SK-N-SH (cell line): ENCODE measurements at regions not wholly inside any gene's neighbourhood (a gene's known extent, or its start where the extent isn't known, plus 50 kb on each side); places are given as distances from the start of the nearest gene placed in this dataset.

Source experiments
- CTCF ChIA-PET: fragments of 300-600, 350-600 bp; formaldehyde crosslinking; extraction: SDS; loops from one replicate; lab custom pipeline; 2021; lab: Yijun Ruan, JAX
- POLR2A ChIA-PET: fragments of 350-600 bp; sonication (Branson Sonifier 250); formaldehyde crosslinking; extraction: SDS; loops from one replicate; lab custom pipeline; 2020; ENCODE audit warnings: antibody characterized with exemption, inconsistent platforms; lab: Yijun Ruan, JAX
- DNase-seq: peaks from one replicate; pipeline ENCODE4 v3.0.0; 2012
- H2AFZ ChIP-seq: fragments of 200-600 bp; sonication (generic); 2 replicates; pipeline ENCODE4 v1.8.1; 2016; ENCODE audit warnings: antibody characterized with exemption, mild to moderate bottlenecking, low read depth
- H3F3A ChIP-seq: fragments of 200-600 bp; sonication (generic); replicated peaks from 2 replicates; pipeline ENCODE3; 2016; ENCODE audit warnings: antibody characterized with exemption, mild to moderate bottlenecking; ENCODE audit not compliant: insufficient read depth
- H3K27ac ChIP-seq, 2 experiments: fragments of 200-500 bp in 1 of 2; fragments of 200-600 bp in 1 of 2; sonication (Bioruptor generic) in 1 of 2; sonication (generic), shearing (Covaris generic) in 1 of 2; 2 replicates each; pipeline versions ENCODE4 v1.5.1 to v1.6.1; 2014 to 2016; ENCODE audit warnings: low read depth in 2 of 2, inconsistent platforms in 1 of 2, low read length in 1 of 2, mild to moderate bottlenecking in 1 of 2, mixed read lengths in 1 of 2
- H3K27me3 ChIP-seq: fragments of 200-600 bp; sonication (generic), shearing (Covaris generic); 2 replicates; pipeline ENCODE4 v1.6.1; 2016; ENCODE audit warnings: mixed run types; ENCODE audit not compliant: insufficient read depth
- H3K36me3 ChIP-seq, 2 experiments: fragments of 200-500 bp in 1 of 2; fragments of 200-600 bp in 1 of 2; sonication (Bioruptor generic) in 1 of 2; sonication (generic) in 1 of 2; replicated peaks in 1 of 2; 2 replicates each; pipeline versions ENCODE3 to v1.5.1; 2014 to 2016; ENCODE audit warnings: low read length in 1 of 2, mild to moderate bottlenecking in 1 of 2; ENCODE audit not compliant: insufficient read depth in 2 of 2, control insufficient read depth in 1 of 2
- H3K4me1 ChIP-seq, 2 experiments: fragments of 200-500 bp in 1 of 2; fragments of 200-600 bp in 1 of 2; sonication (Bioruptor generic) in 1 of 2; sonication (generic), shearing (Covaris generic) in 1 of 2; 2 replicates each; pipeline versions ENCODE4 v1.5.1 to v1.6.1; 2014 to 2016; ENCODE audit warnings: low read depth in 1 of 2, low read length in 1 of 2, mixed run types in 1 of 2; ENCODE audit not compliant: insufficient read depth in 2 of 2, control insufficient read depth in 1 of 2
- H3K4me2 ChIP-seq: fragments of 200-600 bp; sonication (generic), shearing (Covaris generic); 2 replicates; pipeline ENCODE4 v1.6.1; 2017; ENCODE audit warnings: mixed run types
- H3K4me3 ChIP-seq, 2 experiments: fragments of 200-500 bp in 1 of 2; fragments of 200-600 bp in 1 of 2; sonication (Bioruptor generic) in 1 of 2; sonication (generic), shearing (Covaris generic) in 1 of 2; 2 replicates each; pipeline versions ENCODE4 v1.5.1 to v1.8.1; 2014 to 2016; ENCODE audit warnings: low read depth in 2 of 2, inconsistent platforms in 1 of 2, low read length in 1 of 2, mild to moderate bottlenecking in 1 of 2, mixed read lengths in 1 of 2, moderate library complexity in 1 of 2
- H3K79me2 ChIP-seq: fragments of 200-600 bp; sonication (generic); 2 replicates; pipeline ENCODE4 v1.8.1; 2017; ENCODE audit warnings: mild to moderate bottlenecking; ENCODE audit not compliant: insufficient read depth
- H3K9ac ChIP-seq: fragments of 200-600 bp; sonication (generic); 2 replicates; pipeline ENCODE4 v1.6.1; 2017; ENCODE audit warnings: mixed run types
- H3K9me2 ChIP-seq: fragments of 200-600 bp; sonication (generic); 2 replicates; pipeline ENCODE4 v1.6.1; 2017; ENCODE audit warnings: mixed run types
- H3K9me3 ChIP-seq: fragments of 200-600 bp; sonication (generic); 2 replicates; pipeline ENCODE4 v1.6.1; 2017; ENCODE audit warnings: mixed run types, mild to moderate bottlenecking, moderate library complexity
- H4K20me1 ChIP-seq: fragments of 200-600 bp; sonication (generic); 2 replicates; pipeline ENCODE4 v1.6.1; 2017; ENCODE audit warnings: mild to moderate bottlenecking, mixed run types; ENCODE audit not compliant: insufficient read depth
- CHD2 ChIP-seq: fragments of 150-350 bp; IDR thresholded peaks from 2 replicates; pipeline ENCODE4 v1.6.1; 2018; ENCODE audit warnings: low read length; ENCODE audit not compliant: partially characterized antibody
- CTCF ChIP-seq: fragments of 200-600 bp; sonication (generic); IDR thresholded peaks from 2 replicates; pipeline ENCODE4 v1.6.1; 2017; ENCODE audit warnings: antibody characterized with exemption, mild to moderate bottlenecking, moderate library complexity
- EZH2phosphoT487 ChIP-seq: fragments of 200-600 bp; sonication (generic); IDR thresholded peaks from 2 replicates; pipeline ENCODE4 v1.6.1; 2017; ENCODE audit warnings: low read depth, mixed run types, mild to moderate bottlenecking, antibody characterized with exemption, moderate library complexity, borderline replicate concordance
- FOSL2 ChIP-seq: IDR thresholded peaks from 2 replicates; pipeline ENCODE4 v1.4.0; 2012; ENCODE audit warnings: low read depth, mild to moderate bottlenecking, moderate library complexity, borderline replicate concordance
- GATA2 ChIP-seq: sonication (generic); formaldehyde crosslinking; IDR thresholded peaks from 2 replicates; pipeline ENCODE4 v1.5.0; 2020; ENCODE audit warnings: mild to moderate bottlenecking, missing genetic modification reagents
- JUND ChIP-seq: IDR thresholded peaks from 2 replicates; pipeline ENCODE4 v1.4.0; 2012
- MAX ChIP-seq: IDR thresholded peaks from 2 replicates; pipeline ENCODE4 v1.4.0; 2012; ENCODE audit warnings: low read depth
- NFIC ChIP-seq: IDR thresholded peaks from 2 replicates; pipeline ENCODE4 v1.4.0; 2012; ENCODE audit warnings: borderline replicate concordance
- NRF1 ChIP-seq: IDR thresholded peaks from 2 replicates; pipeline ENCODE4 v1.6.1; 2012; ENCODE audit warnings: low read depth, mild to moderate bottlenecking, low read length
- PBX3 ChIP-seq: IDR thresholded peaks from 2 replicates; pipeline ENCODE4; 2012
- POLR2AphosphoS5 ChIP-seq: IDR thresholded peaks from 2 replicates; pipeline ENCODE4 v1.6.1; 2012; ENCODE audit warnings: low read depth, low read length
- REST ChIP-seq: IDR thresholded peaks from 2 replicates; pipeline ENCODE4 v1.6.1; 2012; ENCODE audit warnings: mild to moderate bottlenecking, low read depth, low read length, moderate library complexity
- RFX5 ChIP-seq: IDR thresholded peaks from 2 replicates; pipeline ENCODE4 v1.6.1; 2012; ENCODE audit warnings: mild to moderate bottlenecking, improper control_type of control experiment, low read length
- SMC3 ChIP-seq: IDR thresholded peaks from 2 replicates; pipeline ENCODE4 v1.6.1; 2012; ENCODE audit warnings: low read depth, low read length, improper control_type of control experiment
- TAF1 ChIP-seq: IDR thresholded peaks from 2 replicates; pipeline ENCODE4 v1.6.1; 2012; ENCODE audit warnings: low read depth, mild to moderate bottlenecking, low read length, moderate library complexity, borderline replicate concordance
- TEAD4 ChIP-seq: IDR thresholded peaks from 2 replicates; pipeline ENCODE4 v1.4.0; 2012; ENCODE audit warnings: mild to moderate bottlenecking, borderline replicate concordance; ENCODE audit not compliant: insufficient read depth
- YY1 ChIP-seq: IDR thresholded peaks from 2 replicates; pipeline ENCODE4 v1.4.0; 2012; ENCODE audit warnings: low read depth, mild to moderate bottlenecking
- WGBS: methylation state at CpG from one replicate; pipeline ENCODE4 v1.1.6; 2017; ENCODE audit warnings: low lambda C conversion rate; 5-methylcytosine and 5-hydroxymethylcytosine counted together

- no peak for DNase-seq
- CTCF ChIA-PET: no interaction called here
- no peak overlapping the region for H3K27ac ChIP-seq
These were observed 302.7 kb upstream of the IRX3 start for GRCh38 chr16:54589326-54589725.

GRCh38 chr16:54588026-54588425, 301.4 kb upstream of the IRX3 start:
- no peak for TF ChIP-seq MAX
- TF ChIP-seq REST: no peak
- TF ChIP-seq TAF1: no peak
- TF ChIP-seq TEAD4: no peak
- no peak for TF ChIP-seq POLR2AphosphoS5
- TF ChIP-seq FOSL2: no peak
- TF ChIP-seq PBX3: no peak
- no peak for TF ChIP-seq CHD2
- TF ChIP-seq GATA2: no peak
- no peak for TF ChIP-seq RFX5
- TF ChIP-seq EZH2phosphoT487: no peak
- TF ChIP-seq CTCF: no peak
- no peak for TF ChIP-seq NRF1
- no peak for TF ChIP-seq NFIC
- TF ChIP-seq SMC3: no peak
- no peak for TF ChIP-seq YY1
- TF ChIP-seq JUND: no peak
- no peaks in the 10 kb centered on the region for H3K27me3 ChIP-seq
- WGBS: 41% methylated on average over 5 of the region's 5 CpGs

More at GRCh38 chr16:54589326-54589725, 302.7 kb upstream of the IRX3 start:
- POLR2A ChIA-PET: no interaction called here
- WGBS: 73% methylated on average over 5 of the region's 5 CpGs
- Histone ChIP-seq H2AFZ (no peak overlapping the region), H3K27me3 (peaks cover 5% of the 10 kb centered on the region; the same call in 1 of the 2 replicates), H3K9me2 (no peaks in the 10 kb centered on the region), H3F3A (no peaks in the 10 kb centered on the region), H3K36me3 (no peaks in the 10 kb centered on the region), H3K4me3 (no peak overlapping the region), H4K20me1 (no peaks in the 10 kb centered on the region), H3K9me3 (no peaks in the 10 kb centered on the region), H3K4me1 (no peaks in the 10 kb centered on the region), H3K9ac (no peak overlapping the region)
- no peak for TF ChIP-seq NRF1
- TF ChIP-seq, all 33 proteins: peak for 0
- no peak overlapping the region for H3K4me2 ChIP-seq
- H3K79me2 ChIP-seq: no peaks in the 10 kb centered on the region

More at GRCh38 chr16:54588026-54588425, 301.4 kb upstream of the IRX3 start:
- H3K4me3 ChIP-seq: no peak overlapping the region
- no peaks in the 10 kb centered on the region for H3K9me3 ChIP-seq
- H3K36me3 ChIP-seq: no peaks in the 10 kb centered on the region
- no peaks in the 10 kb centered on the region for H3K4me1 ChIP-seq
- no peaks in the 10 kb centered on the region for H3K9me2 ChIP-seq
- H3K9ac ChIP-seq: no peak overlapping the region
- no peaks in the 10 kb centered on the region for H4K20me1 ChIP-seq
- no peak overlapping the region for H3K4me2 ChIP-seq
- H3K27ac ChIP-seq: no peak overlapping the region
- no peak overlapping the region for H2AFZ ChIP-seq
- no peaks in the 10 kb centered on the region for H3K79me2 ChIP-seq
- H3F3A ChIP-seq: no peaks in the 10 kb centered on the region
- POLR2A ChIA-PET: interaction anchor here (0.7 kb wide), 1 partner anchor 1453 kb away, joined by 3 read pairs; no protein-coding TSS in a partner anchor
- CTCF ChIA-PET: interaction anchor here (0.8 kb wide), 1 partner anchor 14 kb away, joined by 3 read pairs; no protein-coding TSS in a partner anchor
- DNase-seq: no peak
